Epithelial cell of proximal tubule (primary cell): ENCODE measurements at regions not wholly inside any gene's neighbourhood (a gene's known extent, or its start where the extent isn't known, plus 50 kb on each side); places are given as distances from the start of the nearest gene placed in this dataset.

Experiments used
- DNase-seq: peaks from one replicate; pipeline ENCODE4 v3.0.0-alpha.2; 2011; ENCODE audit warnings: low read depth
- H3K4me3 ChIP-seq: 2 replicates; pipeline ENCODE4 v1.5.1; 2011; ENCODE audit warnings: low read depth, mild to moderate bottlenecking, low read length
- CTCF ChIP-seq: conservative IDR thresholded peaks from 2 replicates; pipeline ENCODE4 v1.5.1; 2012; ENCODE audit warnings: low read depth, mild to moderate bottlenecking, low read length

GRCh38 chr6:164102693-164103092, 688.2 kb downstream of the QKI start:
- H3K4me3 ChIP-seq: no peak overlapping the region
- DNase-seq: no peak
- no peak for TF ChIP-seq CTCF

DNA sequence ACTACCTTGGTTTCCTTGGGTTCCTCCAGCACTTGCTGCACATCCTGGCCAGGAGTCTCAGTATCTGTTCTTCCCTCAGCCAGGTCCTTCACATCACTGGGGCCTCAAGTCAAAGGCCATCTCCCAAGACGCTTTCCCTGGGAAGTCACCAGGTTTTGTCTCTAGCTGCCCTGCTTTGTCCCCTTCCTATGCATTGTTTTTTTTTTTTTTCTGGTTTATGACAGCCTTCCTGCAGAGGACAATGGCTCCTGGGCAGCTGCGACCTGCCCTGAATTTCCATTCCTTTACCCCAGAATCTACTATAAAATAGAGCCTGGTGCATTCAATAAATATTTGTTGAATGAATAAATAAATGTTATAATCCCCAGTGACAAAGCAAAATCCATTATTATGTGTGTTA, 687.3 kb downstream of the QKI start:
- TF ChIP-seq CTCF: no peak
- no peak for DNase-seq
- H3K4me3 ChIP-seq: no peak overlapping the region

- no peak for TF ChIP-seq CTCF
- H3K4me3 ChIP-seq: no peak overlapping the region
- no peak for DNase-seq
Measured at GRCh38 chr6:164099269-164099865, 684.8 kb downstream of the QKI start.

GRCh38 chr6:164098857-164099267, 684.3 kb downstream of the QKI start:
- no peak for DNase-seq
- no peak for TF ChIP-seq CTCF
- H3K4me3 ChIP-seq: no peak overlapping the region

- no peak for TF ChIP-seq CTCF
- peak; percentile 19 for DNase-seq
- no peak overlapping the region for H3K4me3 ChIP-seq
Measured at GRCh38 chr6:164097551-164098398, 683.3 kb downstream of the QKI start.

GRCh38 chr6:164097056-164097455, 682.5 kb downstream of the QKI start:
- no peak overlapping the region for H3K4me3 ChIP-seq
- no peak for TF ChIP-seq CTCF
- no peak for DNase-seq

DNA sequence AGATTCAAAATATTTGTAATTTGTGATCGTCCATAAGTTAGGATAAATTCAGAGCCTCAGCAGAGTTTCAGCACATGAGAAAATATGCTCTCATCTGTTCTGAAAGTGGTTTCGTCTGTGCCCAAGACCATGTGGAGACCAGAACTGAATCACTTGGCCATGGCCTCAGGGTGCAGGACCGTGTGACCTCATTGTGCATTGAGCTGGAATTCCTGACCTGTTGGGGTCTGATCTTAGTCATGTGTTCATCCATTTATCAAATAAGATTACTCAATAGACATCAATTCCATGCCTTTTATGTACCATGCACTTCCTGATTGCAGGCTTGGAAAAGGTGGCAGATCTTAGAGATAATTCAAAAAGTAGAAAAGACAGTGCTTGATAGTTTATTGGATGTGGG, 680.5 kb downstream of the QKI start:
- DNase-seq: peak; percentile 43
- no peak for TF ChIP-seq CTCF
- no peak overlapping the region for H3K4me3 ChIP-seq
